GM18505 (cell line): ENCODE measurements at regions not wholly inside any gene's neighbourhood (a gene's known extent, or its start where the extent isn't known, plus 50 kb on each side); places are given as distances from the start of the nearest gene placed in this dataset.

ENCODE experiments used
- ATAC-seq: cut with Tn5 transposase; IDR thresholded peaks from one replicate; pipeline ENCODE4 v1.9.1; 2021; ENCODE audit not compliant: unreplicated experiment
- POLR2A ChIP-seq: IDR thresholded peaks from 4 replicates; pipeline ENCODE4 v1.6.1; 2011; ENCODE audit warnings: borderline replicate concordance; ENCODE audit not compliant: insufficient read depth, insufficient read length; ENCODE audit errors: extremely low read depth

- ATAC-seq, result no peak
- no peak for TF ChIP-seq POLR2A
Measured at GRCh38 chr12:43062201-43062895, 472.8 kb upstream of the PRICKLE1 start.

DNA sequence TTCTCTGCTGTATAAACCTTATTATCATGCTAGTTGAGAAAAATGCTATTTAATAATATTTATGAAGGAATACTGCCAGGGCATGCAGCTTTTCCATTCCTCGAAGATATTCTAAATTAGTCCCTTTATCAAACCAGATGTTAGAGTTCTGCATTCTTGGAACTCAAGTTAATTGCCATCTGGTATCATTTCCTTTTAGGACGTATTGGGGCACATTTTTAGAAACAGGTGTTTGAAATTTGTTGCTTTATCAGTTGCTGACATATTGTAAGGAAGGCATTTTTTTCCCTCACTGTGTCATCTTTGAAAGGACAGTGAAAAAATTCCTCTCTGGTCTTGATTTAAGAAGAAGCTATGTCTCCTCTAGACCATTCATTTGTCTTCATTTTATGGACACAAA lies 471.2 kb upstream of the PRICKLE1 start:
- no peak for ATAC-seq
- no peak for TF ChIP-seq POLR2A

- ATAC-seq, result no peak
- TF ChIP-seq POLR2A, result no peak
Measured at GRCh38 chr12:43058616-43059015, 469.1 kb upstream of the PRICKLE1 start.

DNA sequence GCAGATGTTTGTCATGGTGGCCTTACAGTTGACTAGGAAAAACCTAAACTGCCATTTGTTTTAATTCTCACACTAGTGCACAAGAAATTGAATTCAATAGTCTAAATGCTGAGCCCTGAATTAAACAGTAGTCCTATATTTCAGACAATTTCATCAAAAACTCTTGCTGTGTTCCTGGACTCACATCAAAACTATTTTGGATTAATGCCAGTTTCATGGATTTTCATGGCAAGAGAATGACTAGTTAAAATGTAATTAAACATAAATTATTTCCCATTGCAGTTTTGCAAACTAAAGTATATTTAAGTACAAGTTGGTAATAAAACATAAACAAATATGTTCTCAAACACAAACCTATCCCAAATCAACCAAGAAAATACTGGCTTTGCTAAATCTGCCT lies 468.0 kb upstream of the PRICKLE1 start:
- no peak for TF ChIP-seq POLR2A
- ATAC-seq, result no peak

DNA sequence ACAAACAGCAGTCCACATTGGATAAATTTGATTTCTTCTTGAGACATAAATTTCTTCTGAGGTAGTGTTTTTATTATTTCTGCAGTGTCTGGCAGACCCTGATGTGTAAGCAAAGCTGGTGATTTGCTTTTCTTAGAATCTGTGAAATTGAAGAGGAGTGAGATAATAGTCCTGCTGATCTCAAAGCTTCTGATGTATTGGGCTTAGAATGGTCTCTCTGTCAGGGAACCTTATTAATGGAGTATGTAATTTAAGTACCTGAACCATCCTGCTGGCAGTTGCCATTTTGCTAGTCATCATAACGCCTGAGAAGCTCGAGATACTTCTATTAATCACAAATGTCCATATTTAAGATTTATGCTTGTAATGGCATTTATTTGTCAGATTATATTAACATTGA lies 464.5 kb upstream of the PRICKLE1 start:
- no peak for TF ChIP-seq POLR2A
- no peak for ATAC-seq

- no peak for ATAC-seq
- no peak for TF ChIP-seq POLR2A
Measured at GRCh38 chr12:43052441-43052840, 462.9 kb upstream of the PRICKLE1 start.

DNA sequence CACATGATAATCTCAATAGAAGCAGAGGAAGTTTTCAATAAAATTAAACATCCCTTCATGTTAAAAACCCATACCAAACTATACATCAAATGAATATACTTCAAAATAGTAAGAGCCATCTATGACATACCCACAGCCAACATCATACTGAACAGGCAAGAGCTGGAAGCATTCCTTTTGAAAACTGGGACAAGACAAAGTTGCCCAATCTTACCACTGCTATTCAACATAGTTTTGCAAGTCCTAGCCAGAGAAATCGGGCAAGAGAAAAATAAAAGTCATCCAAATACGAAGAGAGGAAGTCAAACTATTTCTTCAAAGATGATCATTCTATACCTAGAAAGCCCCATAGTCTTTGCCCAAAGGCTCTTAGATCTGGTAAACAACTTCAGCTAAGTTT lies 454.7 kb upstream of the PRICKLE1 start:
- no peak for TF ChIP-seq POLR2A

DNA sequence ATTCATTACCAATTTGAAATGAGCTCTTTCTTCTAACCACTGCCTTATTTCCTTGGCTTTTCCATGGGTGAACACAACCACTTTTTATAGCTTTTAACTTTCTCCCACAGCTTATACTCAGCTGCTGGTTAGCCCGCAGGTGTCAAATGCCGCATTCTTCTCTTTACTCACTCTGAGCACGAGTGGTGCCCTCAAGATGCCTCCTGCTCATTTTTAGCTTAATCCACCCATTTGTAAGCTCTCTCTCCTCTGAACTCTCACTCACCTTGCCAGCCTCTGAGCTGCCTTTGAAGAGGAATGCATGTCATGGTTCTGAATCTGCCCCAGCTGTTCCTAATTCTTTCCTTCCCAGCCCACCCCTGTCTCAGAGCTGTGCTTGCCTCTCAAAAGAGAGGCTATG lies 449.4 kb upstream of the PRICKLE1 start:
- no peak for TF ChIP-seq POLR2A
- ATAC-seq, result no peak

More for the DNA sequence above, 454.7 kb upstream of the PRICKLE1 start:
- ATAC-seq, result no peak

DNA sequence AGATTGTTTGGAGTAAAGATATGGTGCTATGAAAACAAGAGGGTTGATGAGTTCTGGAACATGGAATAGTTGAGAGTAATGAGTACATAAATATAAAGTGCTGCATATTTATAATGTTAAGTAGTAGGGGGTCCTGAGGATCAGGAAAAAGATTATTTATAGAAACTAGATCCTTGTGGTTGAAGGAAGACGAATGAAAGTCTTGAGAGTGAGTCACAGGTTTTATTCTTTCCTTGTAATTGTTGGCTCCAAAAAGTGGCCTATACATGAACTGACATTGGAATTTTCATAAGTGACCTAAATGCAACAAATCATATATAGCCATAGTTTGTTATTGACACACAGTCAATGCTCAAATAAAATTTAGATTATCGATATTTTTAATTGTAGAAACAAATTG lies 440.4 kb upstream of the PRICKLE1 start:
- TF ChIP-seq POLR2A, result no peak
- ATAC-seq, result no peak

- no peak for ATAC-seq
- no peak for TF ChIP-seq POLR2A
Measured at GRCh38 chr12:43028826-43029225, 439.3 kb upstream of the PRICKLE1 start.

DNA sequence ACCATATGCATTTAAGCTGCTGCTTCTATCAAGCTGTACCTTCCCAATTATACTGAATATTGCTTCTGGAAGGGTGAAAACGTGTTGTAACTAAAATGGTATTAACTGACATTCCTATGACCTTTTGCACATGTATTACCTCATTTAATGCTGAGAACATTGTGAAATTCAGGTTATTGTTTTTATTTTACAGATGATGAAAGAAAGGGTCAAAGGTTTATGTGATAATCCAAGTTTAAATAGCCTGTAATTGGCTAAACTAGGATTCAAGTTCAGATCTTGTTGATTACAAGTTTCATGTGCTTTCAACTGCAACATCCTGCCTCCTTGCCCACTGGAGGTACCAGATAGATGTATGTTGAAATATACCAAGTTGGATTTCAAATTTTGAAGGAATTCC lies 433.3 kb upstream of the PRICKLE1 start:
- no peak for ATAC-seq
- TF ChIP-seq POLR2A, result no peak

DNA sequence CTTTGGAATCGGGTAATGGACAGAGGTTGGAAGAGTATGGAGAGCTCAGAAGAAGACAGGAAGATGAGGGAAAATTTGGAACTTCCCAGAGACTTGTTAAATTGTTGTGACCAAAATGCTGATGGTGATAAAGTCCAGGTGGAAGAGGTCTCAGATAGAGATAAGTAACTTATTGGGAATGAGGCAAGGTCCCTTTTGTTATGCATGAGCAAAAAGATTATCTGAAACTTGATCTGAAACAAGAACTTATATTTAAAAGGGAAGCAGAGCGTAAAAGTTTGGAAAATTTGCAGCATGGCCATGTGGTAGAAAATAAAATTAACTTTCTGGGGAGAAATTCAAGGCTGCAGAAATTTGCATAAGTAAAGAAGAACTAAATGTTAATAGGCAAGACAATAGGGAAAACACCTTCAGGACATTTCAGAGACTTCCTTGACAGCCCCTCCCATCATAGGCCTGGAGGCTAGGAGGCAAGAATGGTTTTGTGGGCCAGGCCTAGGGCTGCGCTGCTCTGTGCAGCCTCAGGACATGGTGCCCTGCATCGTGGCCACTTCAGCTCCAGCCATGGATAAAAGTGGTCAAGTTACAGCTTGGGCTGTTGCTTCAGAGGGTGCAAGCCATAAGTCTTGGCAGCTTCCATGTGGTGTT lies 425.7 kb upstream of the PRICKLE1 start:
- TF ChIP-seq POLR2A, result no peak
- no peak for ATAC-seq

GRCh38 chr12:43011383-43011926 lies 421.9 kb upstream of the PRICKLE1 start:
- no peak for TF ChIP-seq POLR2A
- peak; percentile 88 for ATAC-seq

- ATAC-seq, result no peak
- no peak for TF ChIP-seq POLR2A
Measured at GRCh38 chr12:43009846-43010240, 420.3 kb upstream of the PRICKLE1 start.

DNA sequence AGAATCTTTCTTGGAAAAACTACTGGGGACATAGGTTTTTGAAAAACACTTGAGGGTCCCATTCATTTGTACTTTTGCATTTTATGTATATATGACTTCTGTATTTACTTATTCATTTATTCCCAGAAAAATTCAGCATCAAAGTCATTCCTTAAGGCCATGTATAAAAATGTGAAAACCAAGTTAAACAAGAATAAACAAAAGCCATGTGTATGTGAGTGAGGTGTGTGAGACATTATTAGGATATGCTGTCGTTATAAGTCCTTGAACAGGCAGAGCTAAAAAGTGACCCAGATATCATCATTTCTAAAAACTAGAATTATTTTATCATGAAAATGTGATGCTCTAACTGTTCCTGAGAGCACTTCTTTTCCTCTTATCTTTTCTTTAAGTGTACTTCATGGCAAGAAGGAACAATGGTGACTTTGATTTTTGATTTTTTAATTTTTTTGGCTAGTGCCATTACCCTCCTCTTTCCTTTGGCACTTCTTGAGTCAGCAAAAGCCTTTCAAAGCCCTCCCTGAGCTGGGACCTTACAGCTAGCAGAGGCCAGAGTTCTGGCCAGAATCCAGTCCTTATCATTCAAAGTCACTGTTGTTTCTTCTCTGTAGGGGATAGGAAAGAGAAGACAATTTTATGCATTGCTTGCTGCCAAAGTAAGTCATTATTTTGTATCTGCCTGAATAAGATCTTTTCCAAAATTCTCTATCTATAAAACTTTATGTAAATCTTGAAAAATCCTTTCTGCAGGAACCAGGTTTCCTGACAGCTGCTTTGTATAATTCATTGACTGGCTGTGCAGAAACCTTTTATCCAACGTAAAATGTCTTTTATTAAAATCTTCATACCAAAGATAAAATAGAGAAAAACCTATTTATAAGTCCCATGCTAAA lies 419.7 kb upstream of the PRICKLE1 start:
- no peak for ATAC-seq

More for the DNA sequence above, 419.7 kb upstream of the PRICKLE1 start:
- TF ChIP-seq POLR2A, result no peak
